ENCODE measurements at regions not wholly inside any gene's neighbourhood (a gene's known extent, or its start where the extent isn't known, plus 50 kb on each side); places are given as distances from the start of the nearest gene placed in this dataset.

DNA sequence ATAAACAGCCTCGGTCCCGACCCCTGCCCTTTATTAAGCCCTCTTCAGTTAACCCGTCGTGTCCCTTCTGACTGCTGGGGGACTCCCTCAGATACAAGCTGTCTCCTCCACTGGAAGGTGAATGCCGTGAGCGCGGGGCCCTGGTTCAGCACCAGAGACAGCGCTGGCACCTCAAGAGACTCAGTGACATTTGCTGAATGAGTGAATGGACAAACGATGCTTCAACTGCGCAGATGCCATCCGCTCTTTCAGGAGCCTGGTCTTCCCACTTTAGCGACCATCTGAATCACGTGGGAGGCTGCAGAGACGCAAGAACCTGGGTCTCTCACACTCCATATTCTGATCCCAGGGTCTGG, 92.6 kb upstream of the SFSWAP start:
- H3K4me1 Mint-ChIP-seq (ENCODE audit: low read depth) = peaks cover 3% of the 10 kb centered on the region
- no peaks in the 10 kb centered on the region for H3K36me3 Mint-ChIP-seq (ENCODE audit: insufficient read depth)
- H3K27me3 Mint-ChIP-seq = peaks cover 29% of the 10 kb centered on the region
- H3K9me3 Mint-ChIP-seq (ENCODE audit: low read depth) = no peaks in the 10 kb centered on the region
- no peak overlapping the region for H3K4me3 Mint-ChIP-seq (ENCODE audit: low read depth)
- TF ChIP-seq, protein P1, sequence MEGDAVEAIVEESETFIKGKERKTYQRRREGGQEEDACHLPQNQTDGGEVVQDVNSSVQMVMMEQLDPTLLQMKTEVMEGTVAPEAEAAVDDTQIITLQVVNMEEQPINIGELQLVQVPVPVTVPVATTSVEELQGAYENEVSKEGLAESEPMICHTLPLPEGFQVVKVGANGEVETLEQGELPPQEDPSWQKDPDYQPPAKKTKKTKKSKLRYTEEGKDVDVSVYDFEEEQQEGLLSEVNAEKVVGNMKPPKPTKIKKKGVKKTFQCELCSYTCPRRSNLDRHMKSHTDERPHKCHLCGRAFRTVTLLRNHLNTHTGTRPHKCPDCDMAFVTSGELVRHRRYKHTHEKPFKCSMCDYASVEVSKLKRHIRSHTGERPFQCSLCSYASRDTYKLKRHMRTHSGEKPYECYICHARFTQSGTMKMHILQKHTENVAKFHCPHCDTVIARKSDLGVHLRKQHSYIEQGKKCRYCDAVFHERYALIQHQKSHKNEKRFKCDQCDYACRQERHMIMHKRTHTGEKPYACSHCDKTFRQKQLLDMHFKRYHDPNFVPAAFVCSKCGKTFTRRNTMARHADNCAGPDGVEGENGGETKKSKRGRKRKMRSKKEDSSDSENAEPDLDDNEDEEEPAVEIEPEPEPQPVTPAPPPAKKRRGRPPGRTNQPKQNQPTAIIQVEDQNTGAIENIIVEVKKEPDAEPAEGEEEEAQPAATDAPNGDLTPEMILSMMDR (IDR thresholded peaks at IDR 0.05; ENCODE audit: unreplicated experiment) = no peak
- DNase-seq (ENCODE audit: low spot score, unreplicated experiment) = peak; percentile 54
- no peak overlapping the region for H3K27ac Mint-ChIP-seq

DNA sequence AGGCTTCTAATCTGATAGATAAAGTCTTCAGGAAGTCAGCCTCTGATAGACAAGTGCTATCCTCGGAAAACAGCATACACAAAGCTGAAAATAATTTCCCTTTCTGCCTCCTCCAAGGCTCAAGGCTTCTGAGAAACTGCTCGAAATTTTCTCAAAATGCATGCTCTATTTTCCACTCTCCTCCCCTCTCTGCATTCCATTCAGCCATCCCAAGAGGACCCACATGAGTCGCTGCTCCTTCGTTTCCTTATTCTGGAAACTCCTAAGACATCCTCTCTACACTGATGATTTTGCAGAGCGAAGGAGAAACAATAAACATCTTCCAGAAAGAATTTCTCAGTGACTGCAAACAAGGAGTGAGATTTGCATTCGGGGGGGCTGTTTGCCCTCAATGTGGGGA, 92.2 kb upstream of the SFSWAP start:
- Mint-ChIP-seq H3K27me3 (peaks cover 29% of the 10 kb centered on the region), H3K27ac (no peak overlapping the region), H3K9me3 (ENCODE audit: low read depth) (no peaks in the 10 kb centered on the region), H3K36me3 (ENCODE audit: insufficient read depth) (no peaks in the 10 kb centered on the region), H3K4me1 (ENCODE audit: low read depth) (peaks cover 3% of the 10 kb centered on the region), H3K4me3 (ENCODE audit: low read depth) (no peak overlapping the region)
- DNase-seq (ENCODE audit: low spot score, unreplicated experiment) = no peak
- TF ChIP-seq, protein P1 (IDR thresholded peaks at IDR 0.05; ENCODE audit: unreplicated experiment) = no peak

DNA sequence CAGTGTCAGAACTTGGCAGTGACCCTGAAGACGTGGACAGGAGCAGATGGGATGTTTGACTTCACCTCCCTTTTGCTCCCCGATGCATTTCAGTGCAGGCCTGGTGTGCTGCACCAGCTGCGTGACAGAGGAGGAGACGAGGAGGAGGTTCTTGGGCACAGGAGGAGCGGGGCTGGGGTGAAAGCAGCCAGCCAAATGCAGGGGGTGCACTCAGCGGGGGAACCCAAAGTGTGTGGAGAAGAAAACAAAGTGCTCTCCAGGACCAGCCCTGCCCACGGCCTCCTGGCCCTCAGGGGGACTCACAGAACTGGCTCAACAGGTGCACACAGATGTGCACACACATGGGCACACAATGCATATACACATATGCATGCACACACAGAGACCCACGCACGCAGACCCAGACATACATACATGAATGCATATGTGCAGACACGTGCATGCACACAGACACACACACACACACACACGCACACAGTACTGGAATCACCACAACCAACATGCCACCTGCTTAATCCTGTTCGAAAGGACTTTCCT, 91.7 kb upstream of the SFSWAP start:
- H3K27me3 Mint-ChIP-seq = peaks cover 29% of the 10 kb centered on the region
- no peak for DNase-seq (ENCODE audit: low spot score, unreplicated experiment)
- H3K27ac Mint-ChIP-seq = no peak overlapping the region
- H3K36me3 Mint-ChIP-seq (ENCODE audit: insufficient read depth) = no peaks in the 10 kb centered on the region
- TF ChIP-seq, protein P1 (IDR thresholded peaks at IDR 0.05; ENCODE audit: unreplicated experiment) = no peak
- no peaks in the 10 kb centered on the region for H3K9me3 Mint-ChIP-seq (ENCODE audit: low read depth)
- peaks cover 3% of the 10 kb centered on the region for H3K4me1 Mint-ChIP-seq (ENCODE audit: low read depth)
- H3K4me3 Mint-ChIP-seq (ENCODE audit: low read depth) = no peak overlapping the region

DNA sequence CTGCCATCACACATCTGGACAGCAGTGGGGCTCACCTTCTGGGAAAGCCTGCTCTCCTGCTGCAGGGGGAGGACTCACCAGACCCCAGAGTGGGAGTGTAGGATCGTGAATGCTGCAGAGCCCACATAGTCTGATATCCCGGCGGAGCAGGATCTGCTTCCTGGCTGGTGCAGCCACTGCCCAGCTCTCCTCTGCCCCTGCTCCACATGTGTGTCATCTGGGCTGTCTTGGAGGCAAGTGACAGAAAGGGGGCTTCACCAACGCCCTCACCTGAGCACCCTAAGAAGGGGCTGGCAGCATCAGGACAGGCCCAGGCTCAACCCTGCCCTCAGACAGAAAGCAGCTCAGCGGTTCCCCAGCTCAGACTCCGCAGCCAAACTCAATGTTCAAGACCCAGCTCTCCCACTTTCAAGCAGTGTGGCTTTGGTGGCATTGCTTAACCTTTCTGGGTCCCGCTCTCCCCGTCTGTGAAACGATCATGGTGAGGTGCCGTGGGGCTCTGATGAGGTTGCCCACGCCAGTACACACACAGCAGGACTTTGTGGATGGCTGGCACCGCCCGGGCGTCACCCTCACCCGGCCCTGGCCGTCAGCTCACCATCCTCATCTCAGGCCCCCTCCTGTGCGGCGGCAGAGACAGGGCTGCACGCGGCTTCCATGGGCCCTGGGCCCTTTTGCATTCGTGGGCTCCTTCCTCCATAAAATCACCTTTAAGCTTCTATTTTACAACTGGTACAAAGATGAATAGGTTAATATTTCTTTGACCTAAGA, 91.0 kb upstream of the SFSWAP start:
- no peak overlapping the region for H3K27ac Mint-ChIP-seq

DNA sequence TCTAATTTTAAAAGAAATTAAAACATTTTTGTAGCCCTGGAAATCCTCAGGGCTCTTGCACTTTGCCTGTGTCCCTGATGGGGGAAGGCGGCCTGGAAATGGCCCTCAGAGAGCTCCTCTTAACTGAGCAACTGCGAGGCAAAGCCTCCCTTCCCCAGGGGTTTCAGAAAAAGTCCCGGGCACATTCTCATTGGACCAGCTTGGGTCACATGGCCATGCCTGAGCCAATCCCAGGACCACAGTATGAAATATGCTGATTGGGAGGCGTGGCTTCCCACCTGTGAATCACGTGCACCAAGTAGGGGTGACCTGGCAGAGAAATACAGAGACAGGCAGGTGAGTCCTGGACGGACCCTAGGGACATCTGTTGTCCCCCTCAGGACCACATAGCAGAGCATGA, 90.4 kb upstream of the SFSWAP start:
- H3K9me3 Mint-ChIP-seq (ENCODE audit: low read depth) = no peaks in the 10 kb centered on the region
- TF ChIP-seq, protein P1 (IDR thresholded peaks at IDR 0.05; ENCODE audit: unreplicated experiment) = no peak
- no peak overlapping the region for H3K27ac Mint-ChIP-seq
- H3K36me3 Mint-ChIP-seq (ENCODE audit: insufficient read depth) = no peaks in the 10 kb centered on the region
- peaks cover 37% of the 10 kb centered on the region for H3K27me3 Mint-ChIP-seq
- no peak overlapping the region for H3K4me3 Mint-ChIP-seq (ENCODE audit: low read depth)
- DNase-seq (ENCODE audit: low spot score, unreplicated experiment) = no peak
- H3K4me1 Mint-ChIP-seq (ENCODE audit: low read depth) = peaks cover 10% of the 10 kb centered on the region

More for the DNA sequence above, 91.0 kb upstream of the SFSWAP start:
- Mint-ChIP-seq H3K9me3 (ENCODE audit: low read depth) (no peaks in the 10 kb centered on the region), H3K36me3 (ENCODE audit: insufficient read depth) (no peaks in the 10 kb centered on the region), H3K27me3 (peaks cover 34% of the 10 kb centered on the region), H3K4me1 (ENCODE audit: low read depth) (peaks cover 6% of the 10 kb centered on the region), H3K4me3 (ENCODE audit: low read depth) (no peak overlapping the region)
- TF ChIP-seq, protein P1 (IDR thresholded peaks at IDR 0.05; ENCODE audit: unreplicated experiment) = no peak
- DNase-seq (ENCODE audit: low spot score, unreplicated experiment) = no peak
